Sigmoid colon (tissue), 6 donors: ENCODE measurements at regions not wholly inside any gene's neighbourhood (a gene's known extent, or its start where the extent isn't known, plus 50 kb on each side); places are given as distances from the start of the nearest gene placed in this dataset.

ENCODE experiments used
- DNase-seq: peaks from one replicate; pipeline ENCODE4 v3.0.0-alpha.2; 2019
- H3K27ac ChIP-seq, 4 donors: fragments of 200-600 bp; sonication (generic); one replicate each; pipeline ENCODE4 v1.5.1; 2016 to 2019; ENCODE audit warnings: mild to moderate bottlenecking in 1 of 4
- H3K27me3 ChIP-seq, 3 donors: fragments of 200-600 bp; sonication (generic); one replicate each; pipeline ENCODE4 v1.5.1; 2019; ENCODE audit warnings: mild to moderate bottlenecking in 1 of 3
- H3K36me3 ChIP-seq, 4 donors: fragments of 200-600 bp; sonication (generic); one replicate each; pipeline ENCODE4 v1.5.1; 2016 to 2019
- H3K4me1 ChIP-seq, 4 donors: fragments of 200-600 bp; sonication (generic); one replicate each; pipeline ENCODE4 v1.5.1; 2017 to 2019
- H3K4me3 ChIP-seq, 4 donors: fragments of 200-600 bp; sonication (generic); one replicate each; pipeline ENCODE4 v1.5.1; 2017 to 2019; ENCODE audit warnings: mild to moderate bottlenecking in 2 of 4, moderate library complexity in 1 of 4
- H3K9me3 ChIP-seq, 4 donors: fragments of 200-600 bp in 3 of 4; sonication (generic) in 3 of 4; one replicate each; pipeline versions ENCODE4 v1.5.1 to v1.6.1; 2013 to 2019
- EP300 ChIP-seq, 4 donors: sonication (generic); formaldehyde crosslinking; IDR thresholded peaks; one replicate each; pipeline ENCODE4 v1.6.1; 2017; ENCODE audit warnings: antibody characterized with exemption in 4 of 4
- POLR2A ChIP-seq, 2 donors: fragments of 450-650 bp; IDR thresholded peaks; one replicate each; pipeline ENCODE4 v1.6.1; 2016; ENCODE audit warnings: antibody characterized with exemption in 2 of 2, mild to moderate bottlenecking in 2 of 2, moderate library complexity in 2 of 2
- POLR2AphosphoS5 ChIP-seq, 4 donors: sonication (generic); formaldehyde crosslinking; IDR thresholded peaks; one replicate each; pipeline ENCODE4 v1.6.1; 2017; ENCODE audit warnings: antibody characterized with exemption in 4 of 4
- WGBS, 2 donors: extraction: QIAGEN DNeasy Blood & Tissue Kit; methylation state at CpG; one replicate each; pipeline ENCODE4 v1.1.7; 2013; 5-methylcytosine and 5-hydroxymethylcytosine counted together
- intact Hi-C: fragments of 100-400 bp; cut with DNase I; formaldehyde crosslinking; loops from one replicate; pipeline ENCODE4 v1.15.1; 2023
- TF ChIP-seq, protein P1 (sequence below), 4 experiments: fragments of 450-650 bp in 3 of 4; fragments of 200-600 bp in 1 of 4; IDR thresholded peaks; one replicate each; pipeline ENCODE4 v1.5.1; 2016 to 2019; ENCODE audit warnings: antibody characterized with exemption in 4 of 4, mild to moderate bottlenecking in 3 of 4, moderate library complexity in 2 of 4
- donor health status: healthy with polysubstance abuse.
- donor health status: healthy.

GRCh38 chrY:7275751-7276150 lies 364.2 kb upstream of the AMELY start:
- TF ChIP-seq POLR2A (IDR thresholded peaks at IDR 0.05) = no peak
- TF ChIP-seq, protein P1, sequence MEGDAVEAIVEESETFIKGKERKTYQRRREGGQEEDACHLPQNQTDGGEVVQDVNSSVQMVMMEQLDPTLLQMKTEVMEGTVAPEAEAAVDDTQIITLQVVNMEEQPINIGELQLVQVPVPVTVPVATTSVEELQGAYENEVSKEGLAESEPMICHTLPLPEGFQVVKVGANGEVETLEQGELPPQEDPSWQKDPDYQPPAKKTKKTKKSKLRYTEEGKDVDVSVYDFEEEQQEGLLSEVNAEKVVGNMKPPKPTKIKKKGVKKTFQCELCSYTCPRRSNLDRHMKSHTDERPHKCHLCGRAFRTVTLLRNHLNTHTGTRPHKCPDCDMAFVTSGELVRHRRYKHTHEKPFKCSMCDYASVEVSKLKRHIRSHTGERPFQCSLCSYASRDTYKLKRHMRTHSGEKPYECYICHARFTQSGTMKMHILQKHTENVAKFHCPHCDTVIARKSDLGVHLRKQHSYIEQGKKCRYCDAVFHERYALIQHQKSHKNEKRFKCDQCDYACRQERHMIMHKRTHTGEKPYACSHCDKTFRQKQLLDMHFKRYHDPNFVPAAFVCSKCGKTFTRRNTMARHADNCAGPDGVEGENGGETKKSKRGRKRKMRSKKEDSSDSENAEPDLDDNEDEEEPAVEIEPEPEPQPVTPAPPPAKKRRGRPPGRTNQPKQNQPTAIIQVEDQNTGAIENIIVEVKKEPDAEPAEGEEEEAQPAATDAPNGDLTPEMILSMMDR (IDR thresholded peaks at IDR 0.05) = no peak
- no peak for TF ChIP-seq EP300 (IDR thresholded peaks at IDR 0.05)
- TF ChIP-seq POLR2AphosphoS5 (IDR thresholded peaks at IDR 0.05) = no peak
- Histone ChIP-seq H3K27me3 (no peaks in the 10 kb centered on the region), H3K4me1 (peaks cover 0 to 4% (median 0%) of the 10 kb centered on the region in 4 donors), H3K36me3 (no peaks in the 10 kb centered on the region), H3K4me3 (peak overlapping the region in 2 of 4 donors; percentile 57 to 63), H3K9me3 (no peaks in the 10 kb centered on the region), H3K27ac (peak overlapping the region in 1 of 4 donors; percentile 27)
- no peak for DNase-seq
- intact Hi-C loops = no loop called here
- WGBS, 2 donors = 22 to 25% methylated on average over 11 of the region's 11 CpGs

- no peaks in the 10 kb centered on the region for H3K27me3 ChIP-seq
- no peak for TF ChIP-seq EP300 (IDR thresholded peaks at IDR 0.05)
- TF ChIP-seq POLR2AphosphoS5 (IDR thresholded peaks at IDR 0.05) = no peak
- TF ChIP-seq, protein P1 (IDR thresholded peaks at IDR 0.05) = no peak
- TF ChIP-seq POLR2A (IDR thresholded peaks at IDR 0.05) = no peak
- H3K27ac ChIP-seq = peak overlapping the region in 2 of 4 donors; percentile 27 to 69
- WGBS, 2 donors = 1% methylated on average over 18 of the region's 18 CpGs
- DNase-seq = no peak
- peak overlapping the region in 2 of 4 donors; percentile 57 to 63 for H3K4me3 ChIP-seq
- H3K4me1 ChIP-seq = peaks cover 0 to 4% (median 0%) of the 10 kb centered on the region in 4 donors
- no peaks in the 10 kb centered on the region for H3K9me3 ChIP-seq
- no peaks in the 10 kb centered on the region for H3K36me3 ChIP-seq
- intact Hi-C loops = no loop called here
Measured at GRCh38 chrY:7275014-7275413, 363.5 kb upstream of the AMELY start.

DNA sequence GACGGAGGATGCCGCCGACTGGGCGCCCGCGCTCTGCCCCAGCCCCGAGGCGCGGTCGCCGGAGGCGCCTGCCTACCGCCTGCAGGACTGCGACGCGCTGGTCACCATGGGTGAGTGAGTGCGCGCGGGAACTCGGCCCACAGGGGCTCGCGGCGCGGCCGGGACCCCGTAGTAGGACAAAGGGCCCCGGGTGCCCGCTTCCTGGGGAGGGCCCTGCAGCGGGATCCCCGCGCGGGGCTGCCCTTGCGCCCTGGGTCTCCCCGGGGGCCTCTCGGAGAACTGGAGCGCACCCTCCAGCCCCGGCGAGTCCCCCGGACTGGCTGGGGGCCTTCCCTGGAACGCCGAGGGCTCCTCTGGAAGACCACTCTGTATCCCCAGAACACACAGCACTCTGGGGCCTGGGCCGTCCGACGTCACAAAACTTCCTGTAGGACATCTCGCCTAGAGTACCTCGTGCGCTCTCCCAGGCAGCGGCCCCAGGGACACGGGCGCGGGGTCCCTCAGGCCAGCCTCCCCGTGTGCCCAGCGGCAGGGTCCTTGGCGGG lies 362.9 kb upstream of the AMELY start:
- H3K27ac ChIP-seq = peak overlapping the region in 2 of 4 donors; percentile 69 to 71

DNA sequence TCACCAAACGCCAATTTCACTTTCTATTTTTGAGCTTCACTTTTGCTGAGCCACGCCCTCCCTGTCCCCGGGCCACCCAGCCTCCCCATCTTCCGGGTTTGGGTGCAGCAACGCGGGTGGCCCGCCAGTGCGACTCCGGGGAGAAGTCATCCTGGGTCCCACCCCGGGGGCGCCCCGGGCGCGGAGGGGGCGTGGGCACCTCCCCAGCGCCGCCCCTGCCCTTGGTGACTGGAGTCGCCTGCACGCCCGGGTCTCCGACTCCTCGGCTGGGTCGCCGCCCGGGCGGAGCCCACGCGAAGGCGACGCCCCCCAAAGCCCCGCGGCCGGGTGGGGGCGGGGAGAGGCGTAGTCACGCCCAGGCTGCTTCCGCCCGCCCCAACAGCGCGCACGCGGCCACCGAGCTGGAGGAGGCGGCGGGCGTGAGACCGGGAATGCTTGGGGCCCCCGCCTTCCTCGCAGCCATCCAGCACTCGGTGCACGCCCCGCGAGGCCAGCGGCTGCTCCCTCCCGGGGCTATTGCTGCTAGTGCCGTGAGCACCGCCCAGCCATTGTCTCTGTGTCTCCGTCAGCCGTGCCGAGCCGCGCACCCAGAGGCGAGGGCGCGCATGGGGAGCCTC lies 362.1 kb upstream of the AMELY start:
- peaks cover 0 to 4% (median 0%) of the 10 kb centered on the region in 4 donors for H3K4me1 ChIP-seq
- intact Hi-C loops = no loop called here
- TF ChIP-seq POLR2AphosphoS5 (IDR thresholded peaks at IDR 0.05) (peak in 2 of 4 donors; percentile 30 to 66), EP300 (IDR thresholded peaks at IDR 0.05) (no peak)
- H3K27me3 ChIP-seq = no peaks in the 10 kb centered on the region
- H3K9me3 ChIP-seq = no peaks in the 10 kb centered on the region
- peak overlapping the region in 2 of 4 donors; percentile 69 to 71 for H3K27ac ChIP-seq
- WGBS, 2 donors = 1% methylated on average over 65 of the region's 65 CpGs
- H3K36me3 ChIP-seq = no peaks in the 10 kb centered on the region
- DNase-seq = no peak
- peak overlapping the region in 2 of 4 donors; percentile 57 to 63 for H3K4me3 ChIP-seq

More for the DNA sequence above, 362.9 kb upstream of the AMELY start:
- TF ChIP-seq POLR2AphosphoS5 (IDR thresholded peaks at IDR 0.05) (no peak), EP300 (IDR thresholded peaks at IDR 0.05) (no peak), POLR2A (IDR thresholded peaks at IDR 0.05) (no peak)
- TF ChIP-seq, protein P1 (IDR thresholded peaks at IDR 0.05) = no peak
- Histone ChIP-seq H3K27me3 (no peaks in the 10 kb centered on the region), H3K9me3 (no peaks in the 10 kb centered on the region), H3K4me1 (peaks cover 0 to 4% (median 0%) of the 10 kb centered on the region in 4 donors), H3K36me3 (no peaks in the 10 kb centered on the region), H3K4me3 (peak overlapping the region in 2 of 4 donors; percentile 57 to 63)
- DNase-seq = no peak
- intact Hi-C loops = no loop called here
- WGBS, 2 donors = 0% methylated on average over 54 of the region's 54 CpGs

DNA sequence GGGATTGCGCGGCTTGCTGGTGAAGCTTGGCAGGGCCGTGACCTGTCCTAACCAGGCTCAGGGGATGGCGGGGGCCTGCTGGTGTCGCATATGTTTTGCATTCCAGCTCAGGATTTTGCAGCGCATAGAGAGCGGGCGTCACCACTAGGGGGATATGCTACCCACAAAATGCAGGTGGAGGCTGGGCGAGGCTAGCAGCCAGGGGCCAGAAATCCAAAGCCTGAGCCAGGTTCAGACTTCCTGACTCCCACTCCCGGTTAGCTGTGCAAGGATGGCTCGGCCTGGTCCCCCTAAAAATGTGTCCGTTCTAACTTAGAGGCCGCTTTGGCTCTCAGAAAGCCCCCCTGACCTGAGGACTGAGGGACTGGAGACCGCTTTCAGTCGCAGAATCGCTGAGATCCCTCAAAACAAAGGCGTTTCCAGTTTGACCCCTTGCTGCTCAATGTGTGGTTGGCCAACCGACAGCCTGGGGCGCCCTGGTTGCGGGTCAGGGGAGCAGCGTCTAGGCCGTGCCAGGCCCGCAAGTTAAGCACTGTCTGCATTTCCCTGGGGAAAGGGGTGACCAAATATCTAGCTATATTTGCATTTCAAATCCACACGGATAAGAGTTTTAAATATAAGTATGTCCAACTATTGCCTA lies 361.1 kb upstream of the AMELY start:
- H3K9me3 ChIP-seq = no peaks in the 10 kb centered on the region
- peak overlapping the region in 2 of 4 donors; percentile 69 to 71 for H3K27ac ChIP-seq
- no peaks in the 10 kb centered on the region for H3K36me3 ChIP-seq
- no peak for DNase-seq
- H3K27me3 ChIP-seq = no peaks in the 10 kb centered on the region
- intact Hi-C loops = no loop called here
- no peak for TF ChIP-seq POLR2AphosphoS5 (IDR thresholded peaks at IDR 0.05)
- TF ChIP-seq, protein P1 (IDR thresholded peaks at IDR 0.05) = peak in 2 of 4 experiments; percentile 28 to 30
- 2 to 11% methylated on average over 24 of the region's 24 CpGs for WGBS, 2 donors
- H3K4me3 ChIP-seq = peak overlapping the region in 2 of 4 donors; percentile 57 to 63
- H3K4me1 ChIP-seq = peaks cover 0 to 4% (median 0%) of the 10 kb centered on the region in 4 donors
